HG03521 (cell line): ENCODE measurements at regions not wholly inside any gene's neighbourhood (a gene's known extent, or its start where the extent isn't known, plus 50 kb on each side); places are given as distances from the start of the nearest gene placed in this dataset.

Experiments used
- ATAC-seq: cut with Tn5 transposase; IDR thresholded peaks from one replicate; pipeline ENCODE4 v1.9.1; 2021; ENCODE audit warnings: mild to moderate bottlenecking, moderate library complexity; ENCODE audit not compliant: unreplicated experiment

DNA sequence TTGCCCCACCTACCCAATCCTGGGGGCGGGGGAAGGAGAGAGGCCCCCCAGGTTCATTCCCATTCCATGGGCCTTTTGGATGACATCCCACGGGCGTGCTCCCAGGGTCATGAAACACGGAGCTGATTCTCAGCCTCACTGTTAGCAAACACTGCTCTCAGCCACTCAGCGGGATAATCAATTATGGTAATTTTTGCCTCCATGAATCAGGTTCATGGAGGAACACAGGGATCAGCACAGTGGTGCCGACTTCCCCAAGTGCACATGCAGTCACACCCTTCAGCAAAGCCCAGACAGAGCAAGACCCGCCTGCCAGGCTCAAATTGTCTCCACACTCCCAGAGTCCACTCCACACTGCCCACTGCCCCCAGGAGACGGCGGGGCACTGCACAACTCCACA lies 164.6 kb downstream of the ENGASE start:
- no peak for ATAC-seq

DNA sequence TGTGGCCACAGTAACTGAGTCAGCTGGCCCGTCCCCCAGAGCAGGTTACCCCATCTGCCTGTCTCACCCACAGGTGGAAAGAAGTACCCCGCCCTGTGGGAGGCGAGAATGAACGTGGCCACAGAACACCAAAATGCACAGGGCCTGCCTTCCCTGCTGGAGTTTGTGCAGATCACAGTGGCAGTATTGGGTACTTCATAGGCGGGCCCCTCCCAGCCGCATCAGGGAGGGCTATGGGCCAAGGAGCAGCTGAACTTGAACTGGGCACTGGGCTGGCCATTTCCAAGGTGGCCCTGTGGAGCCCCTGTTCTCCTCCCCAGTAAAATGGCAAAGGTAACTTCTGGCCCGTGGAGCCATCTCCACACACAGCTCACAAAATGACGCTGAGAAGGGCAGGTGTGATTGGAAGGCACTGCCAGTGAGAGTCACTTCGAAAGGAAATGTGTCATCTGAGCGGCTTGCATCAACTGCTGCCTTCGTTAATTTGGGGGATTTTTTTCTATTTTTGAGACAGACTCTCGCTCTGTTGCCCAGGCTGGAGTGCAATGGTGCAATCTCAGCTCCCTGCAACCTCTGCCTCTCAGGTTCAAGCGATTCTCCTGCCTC lies 162.9 kb downstream of the ENGASE start:
- no peak for ATAC-seq

GRCh38 chr17:79235808-79236207 lies 161.2 kb downstream of the ENGASE start:
- ATAC-seq, result no peak

DNA sequence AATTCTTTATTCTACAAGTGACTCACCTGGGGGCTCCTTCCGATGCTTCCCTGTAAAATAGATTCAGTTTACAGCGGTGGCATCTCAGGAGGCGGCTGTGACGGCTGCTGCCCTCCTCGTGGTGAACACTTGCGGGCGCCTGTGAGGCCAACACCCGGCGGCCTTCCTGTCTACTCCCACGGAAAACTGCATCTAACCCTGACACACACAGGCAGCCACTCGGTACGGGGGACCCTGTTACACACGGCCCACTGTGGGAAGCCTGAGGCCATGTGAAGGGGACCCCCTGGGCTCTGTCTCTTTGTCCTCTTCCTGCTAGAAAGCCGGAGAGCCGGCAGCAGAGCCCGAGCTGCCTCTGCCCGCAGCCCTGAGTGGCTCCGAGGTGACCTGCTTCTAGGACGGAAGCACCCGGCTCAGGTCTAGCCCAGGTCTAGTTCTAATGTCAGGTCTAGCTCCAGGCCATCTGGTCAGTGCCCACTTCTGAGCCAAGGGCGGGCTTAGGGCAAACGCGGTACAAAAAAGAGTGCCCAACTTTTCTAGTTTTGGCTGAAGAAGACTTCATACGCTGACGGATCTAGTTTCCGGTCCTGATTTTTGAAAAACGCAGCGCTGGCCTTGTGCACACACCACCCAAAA lies 159.4 kb downstream of the ENGASE start:
- ATAC-seq, result no peak

DNA sequence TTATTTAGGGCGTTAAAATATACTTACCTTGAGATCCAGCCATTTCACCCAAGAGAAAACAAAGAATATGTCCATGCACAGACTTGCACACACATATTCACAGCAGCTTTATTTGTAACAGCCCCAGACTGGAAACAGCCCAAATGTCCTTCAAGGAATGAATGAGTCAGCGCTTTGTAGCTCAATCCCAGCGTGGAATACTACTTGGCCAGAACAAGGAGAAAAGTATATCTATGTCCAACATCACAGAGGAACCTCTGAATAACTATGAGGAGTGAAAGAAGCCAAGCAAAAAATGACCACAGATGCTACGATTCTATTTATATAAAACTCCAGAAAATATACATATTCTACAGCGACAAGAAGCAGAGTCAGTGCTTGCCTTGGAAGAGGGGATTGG lies 158.3 kb downstream of the ENGASE start:
- ATAC-seq, result no peak

GRCh38 chr17:79231766-79232287 lies 157.2 kb downstream of the ENGASE start:
- no peak for ATAC-seq

GRCh38 chr17:79230576-79230975 lies 156.0 kb downstream of the ENGASE start:
- no peak for ATAC-seq

- ATAC-seq, result no peak
These were observed 151.4 kb downstream of the ENGASE start for GRCh38 chr17:79226037-79226436.

DNA sequence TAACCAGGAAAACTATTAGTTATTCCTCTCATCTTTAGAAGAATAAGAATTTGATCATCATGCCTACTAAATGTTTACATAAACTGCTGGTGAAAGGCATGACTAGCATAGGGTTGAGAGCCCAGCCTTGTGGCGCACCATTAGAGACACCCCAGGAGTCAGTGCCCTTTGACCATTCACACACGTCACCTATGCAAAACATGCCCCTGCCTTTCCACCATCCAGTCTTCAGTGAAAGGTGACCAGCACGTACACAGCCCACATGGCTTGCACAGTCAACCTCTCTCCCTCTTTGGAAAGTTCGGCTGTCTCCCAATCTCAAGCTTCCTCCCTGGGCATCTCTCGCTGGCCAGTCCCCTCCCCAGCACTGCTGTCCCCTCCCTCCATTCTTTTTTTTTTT lies 150.3 kb downstream of the ENGASE start:
- no peak for ATAC-seq

DNA sequence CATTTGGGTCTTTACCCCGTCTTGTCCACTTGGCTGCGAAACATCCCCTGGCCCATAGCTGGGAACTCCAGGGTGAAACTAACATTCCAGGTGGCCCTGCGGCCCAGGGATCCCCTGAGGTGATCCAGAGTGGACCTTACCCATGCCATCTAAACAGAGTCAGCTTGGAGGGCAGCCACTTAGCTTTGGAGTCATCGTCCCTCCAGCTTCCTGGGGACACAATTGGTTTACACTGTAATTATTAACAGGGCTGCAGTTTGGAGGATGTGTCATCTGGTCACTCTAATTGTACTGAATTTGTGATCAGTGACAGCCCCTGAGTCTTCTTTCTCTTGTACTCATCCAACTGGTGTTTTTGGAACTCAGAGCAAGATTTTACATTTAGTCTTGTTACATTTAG lies 149.9 kb downstream of the ENGASE start:
- no peak for ATAC-seq

- no peak for ATAC-seq
These were observed 149.3 kb downstream of the ENGASE start for GRCh38 chr17:79223953-79224352.

DNA sequence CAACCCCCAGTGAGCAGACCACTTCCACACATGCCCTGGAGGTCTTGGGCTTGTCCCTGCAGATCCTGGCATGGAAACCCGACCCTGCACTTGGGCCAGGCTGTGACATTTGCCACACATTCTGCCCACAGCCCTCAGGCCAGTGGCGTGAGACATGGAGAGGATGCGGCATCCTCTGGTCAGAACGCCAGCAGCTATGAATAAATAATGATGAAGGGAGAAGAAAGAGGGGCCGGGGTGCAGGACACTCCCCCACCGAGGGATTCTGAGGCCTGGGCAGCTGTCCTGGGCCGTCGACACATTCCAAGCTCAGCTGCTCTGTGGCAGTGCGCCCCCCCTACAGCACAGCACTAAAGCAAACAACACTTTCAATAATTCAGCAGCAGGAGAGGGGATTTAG lies 148.8 kb downstream of the ENGASE start:
- no peak for ATAC-seq

GRCh38 chr17:79221597-79221996 lies 147.0 kb downstream of the ENGASE start:
- no peak for ATAC-seq

- no peak for ATAC-seq
These were observed 146.2 kb downstream of the ENGASE start for GRCh38 chr17:79220713-79221291.

DNA sequence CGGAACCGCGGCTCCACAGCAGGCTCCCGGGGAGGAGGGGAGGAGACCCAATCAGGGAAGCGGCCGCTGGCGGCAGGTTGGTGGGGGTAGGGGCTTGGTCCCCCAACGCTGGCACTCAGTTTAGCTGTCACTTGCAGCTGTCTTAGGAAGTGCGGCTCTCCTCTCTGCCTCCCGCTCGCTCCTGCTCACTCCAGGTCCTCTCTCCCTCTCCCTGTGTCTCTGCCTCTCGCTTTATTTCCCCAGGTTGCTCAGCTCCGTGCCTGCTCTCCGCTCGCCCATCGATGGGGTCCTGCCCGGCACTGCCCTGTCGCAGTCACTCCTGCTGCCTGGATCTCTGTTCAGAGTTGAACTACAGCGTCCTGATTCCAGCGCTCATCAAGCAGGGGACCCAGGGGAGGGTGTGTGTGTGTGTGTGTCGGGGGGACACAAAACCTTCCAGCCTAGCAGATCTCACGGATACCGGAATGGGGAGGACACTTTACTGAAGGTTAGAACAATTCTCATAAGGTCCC lies 145.6 kb downstream of the ENGASE start:
- ATAC-seq, result no peak

DNA sequence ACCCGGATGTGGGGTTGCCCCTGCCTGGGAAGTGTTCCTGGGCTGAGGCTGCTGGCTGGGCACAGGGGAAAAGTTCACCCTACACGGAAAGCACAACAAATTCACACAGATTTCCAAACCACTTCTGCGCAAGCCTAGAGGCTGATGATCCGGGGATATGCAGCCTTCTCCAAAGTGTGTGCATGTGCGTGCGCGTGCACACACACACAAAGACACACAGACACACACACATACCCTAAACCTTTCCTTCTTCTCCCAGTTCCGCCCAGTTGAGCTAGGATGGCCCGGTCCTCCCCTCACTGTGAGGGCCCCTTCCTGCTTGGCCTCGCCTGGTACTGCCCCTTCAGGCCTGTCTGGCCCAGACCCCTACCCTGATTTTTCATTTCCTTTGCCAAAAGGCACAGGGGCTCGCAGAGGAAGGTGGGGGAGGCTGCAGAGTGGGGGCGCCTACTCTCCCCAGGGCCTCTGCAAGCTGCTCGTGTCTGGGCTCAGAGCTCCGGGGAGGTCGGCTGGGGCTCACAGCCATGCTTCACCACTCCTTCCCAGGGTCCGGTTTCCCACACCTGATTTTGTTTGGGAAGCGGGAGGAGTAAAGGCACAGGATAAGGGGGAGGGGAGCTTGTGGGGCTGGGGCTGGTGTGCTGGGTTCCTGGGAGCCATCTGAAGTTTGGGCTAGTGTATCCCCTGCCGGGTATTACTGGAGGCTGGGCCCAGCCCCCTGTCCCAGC lies 144.7 kb downstream of the ENGASE start:
- ATAC-seq, result no peak

DNA sequence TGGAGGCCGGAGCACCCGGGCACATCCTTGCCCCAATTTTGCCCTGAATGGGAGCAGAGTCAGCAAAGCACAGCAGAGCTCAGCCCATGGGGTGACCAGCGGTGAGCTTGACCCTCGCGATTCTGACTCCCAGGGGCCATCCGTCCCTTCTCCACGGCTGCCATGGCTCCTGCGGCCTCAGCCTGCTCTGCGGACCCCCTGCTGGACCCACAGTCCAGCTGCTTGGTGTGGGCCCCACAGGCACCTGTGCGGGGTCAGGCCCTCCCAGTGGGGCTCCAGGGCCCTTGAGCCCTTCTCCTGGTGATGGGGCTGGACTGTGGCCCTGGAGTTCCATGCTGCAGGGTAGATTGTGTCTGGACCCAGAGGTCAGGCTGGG lies 144.2 kb downstream of the ENGASE start:
- ATAC-seq, result no peak

DNA sequence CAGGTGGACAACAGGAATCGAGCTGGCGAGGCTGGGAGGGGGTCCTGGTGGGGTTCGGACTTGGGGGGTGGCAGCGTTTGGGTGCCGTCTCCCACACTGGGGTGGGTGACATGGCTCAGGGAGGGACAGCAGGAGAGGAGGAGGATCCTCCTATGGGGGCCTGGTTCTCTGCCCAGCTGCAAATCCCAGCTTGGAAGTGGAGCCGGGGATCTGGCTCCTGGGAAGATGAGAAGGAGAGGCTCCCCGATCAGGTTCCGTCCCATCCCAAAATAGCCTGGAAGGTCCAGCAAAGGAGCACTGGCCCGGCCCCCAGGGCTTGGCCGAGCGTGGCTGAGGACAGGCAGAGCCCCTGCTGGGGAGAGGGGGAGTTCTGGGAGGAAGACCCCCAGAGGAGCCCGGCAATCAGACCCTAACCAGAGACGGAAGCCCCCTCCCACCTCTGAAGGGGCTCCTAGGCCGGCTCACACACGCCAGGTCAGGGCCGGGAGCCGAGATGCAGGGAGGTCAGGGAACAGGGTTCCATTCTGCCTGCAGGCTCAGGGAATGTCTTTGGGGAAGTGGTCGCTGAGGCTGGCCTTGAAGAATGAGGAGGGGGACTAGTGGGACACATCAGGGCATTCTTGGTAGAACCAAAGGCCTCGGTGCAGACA lies 143.7 kb downstream of the ENGASE start:
- no peak for ATAC-seq

DNA sequence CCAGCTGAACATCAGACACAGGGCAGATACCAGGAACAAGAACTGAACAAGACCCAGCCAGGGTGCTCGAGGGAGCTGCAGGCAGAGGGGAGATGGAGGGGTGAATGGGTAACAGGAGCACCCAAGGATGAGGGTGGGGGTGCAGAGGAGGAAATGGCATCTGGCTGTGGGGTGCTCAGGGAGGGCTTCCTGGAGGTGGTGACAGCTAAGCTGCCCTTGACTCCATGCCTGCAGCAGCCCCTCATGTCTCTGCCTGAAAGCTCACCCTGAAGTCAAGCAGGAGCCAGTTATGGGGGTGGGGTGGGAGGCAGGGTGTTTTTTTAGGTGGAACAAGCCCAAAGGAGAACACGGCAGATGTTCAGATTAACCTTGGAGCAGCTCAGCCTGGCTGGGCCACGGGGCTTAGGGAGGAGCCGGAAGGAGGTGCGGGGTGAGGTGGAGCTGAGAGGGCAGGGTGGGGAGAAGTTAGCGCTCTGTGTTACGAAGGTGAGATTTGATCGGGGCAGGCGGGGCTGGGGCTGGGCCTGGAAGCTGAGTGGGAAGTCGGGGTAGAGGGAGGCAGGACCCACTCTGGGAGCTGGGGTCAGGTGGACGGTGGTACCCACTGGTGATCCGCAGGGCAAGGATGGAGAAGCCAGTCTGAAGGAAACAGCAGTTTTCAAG lies 143.0 kb downstream of the ENGASE start:
- ATAC-seq, result no peak

- ATAC-seq, result no peak
These were observed 142.2 kb downstream of the ENGASE start for GRCh38 chr17:79216826-79217225.

GRCh38 chr17:79216391-79216790 lies 141.8 kb downstream of the ENGASE start:
- ATAC-seq, result no peak
